NCI-H524 (cell line): ENCODE measurements at regions not wholly inside any gene's neighbourhood (a gene's known extent, or its start where the extent isn't known, plus 50 kb on each side); places are given as distances from the start of the nearest gene placed in this dataset.

Experiments used
- DNase-seq, 2 experiments: peaks; one replicate each; lab custom pipeline; 2025; lab: John Stamatoyannopoulos, UW

- no peak for DNase-seq
Observed at GRCh38 chr14:66177935-66178334, 308.2 kb upstream of the CCDC196 start.

- DNase-seq = no peak
Observed at GRCh38 chr14:66196670-66197069, 289.5 kb upstream of the CCDC196 start.

- DNase-seq = no peak
Observed at GRCh38 chr14:66197276-66197675, 288.9 kb upstream of the CCDC196 start.

- no peak for DNase-seq
Observed at GRCh38 chr14:66206554-66206953, 279.6 kb upstream of the CCDC196 start.

- DNase-seq = peak in 1 of 2 experiments; percentile 12
Observed at GRCh38 chr14:66216763-66217162, 269.4 kb upstream of the CCDC196 start.

GRCh38 chr14:66219886-66220285, 266.3 kb upstream of the CCDC196 start:
- DNase-seq = no peak

- DNase-seq = no peak
Observed at GRCh38 chr14:66224492-66225178, 261.5 kb upstream of the CCDC196 start.

GRCh38 chr14:66225337-66225736, 260.8 kb upstream of the CCDC196 start:
- DNase-seq = no peak

GRCh38 chr14:66228267-66228970, 257.8 kb upstream of the CCDC196 start:
- DNase-seq = no peak

- peak in 1 of 2 experiments; percentile 42 for DNase-seq
Observed at GRCh38 chr14:66231820-66232219, 254.4 kb upstream of the CCDC196 start.

- DNase-seq = peak; percentile 71 to 88
Observed at GRCh38 chr14:66233591-66233990, 252.6 kb upstream of the CCDC196 start.

GRCh38 chr14:66234411-66234810, 251.8 kb upstream of the CCDC196 start:
- DNase-seq = peak; percentile 92 to 93

- DNase-seq = no peak
Observed at GRCh38 chr14:66237741-66238140, 248.4 kb upstream of the CCDC196 start.

GRCh38 chr14:66238969-66239368, 247.2 kb upstream of the CCDC196 start:
- no peak for DNase-seq

- no peak for DNase-seq
Observed at GRCh38 chr14:66239589-66239988, 246.6 kb upstream of the CCDC196 start.

GRCh38 chr14:66240105-66240504, 246.1 kb upstream of the CCDC196 start:
- no peak for DNase-seq

- DNase-seq = peak; percentile 15 to 78
Observed at GRCh38 chr14:66242001-66242400, 244.2 kb upstream of the CCDC196 start.

- peak in 1 of 2 experiments; percentile 83 for DNase-seq
Observed at GRCh38 chr14:66244834-66245233, 241.3 kb upstream of the CCDC196 start.

- DNase-seq = peak in 1 of 2 experiments; percentile 55
Observed at GRCh38 chr14:66247662-66248193, 238.4 kb upstream of the CCDC196 start.

GRCh38 chr14:66248256-66248655, 237.9 kb upstream of the CCDC196 start:
- peak in 1 of 2 experiments; percentile 63 for DNase-seq

- DNase-seq = peak; percentile 32 to 67
Observed at GRCh38 chr14:66249544-66249943, 236.6 kb upstream of the CCDC196 start.

GRCh38 chr14:66254038-66254437, 232.1 kb upstream of the CCDC196 start:
- DNase-seq = no peak

GRCh38 chr14:66268802-66269334, 217.3 kb upstream of the CCDC196 start:
- no peak for DNase-seq
